ENCODE measurements at regions not wholly inside any gene's neighbourhood (a gene's known extent, or its start where the extent isn't known, plus 50 kb on each side); places are given as distances from the start of the nearest gene placed in this dataset.

DNA sequence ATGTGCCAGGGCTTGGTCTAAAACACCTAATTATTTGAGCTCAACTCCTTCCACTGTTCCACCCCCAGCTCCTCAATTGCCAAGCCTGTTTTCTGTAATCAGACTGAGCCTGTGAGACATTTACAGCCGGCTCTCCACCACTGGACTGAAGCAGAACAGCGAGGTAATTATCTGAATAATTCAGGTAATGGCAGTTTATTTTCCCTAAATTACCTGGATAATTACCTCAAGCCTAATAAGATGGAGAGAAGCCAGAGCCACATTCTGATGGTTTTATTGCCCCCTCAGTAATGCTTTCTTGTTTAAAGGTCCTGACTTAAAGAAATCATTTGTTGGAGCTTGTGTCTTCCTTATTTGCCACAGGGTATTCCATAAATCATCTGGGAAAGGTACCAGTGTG, 64.2 kb downstream of the FZD4 start:
- TF ChIP-seq, protein P1, sequence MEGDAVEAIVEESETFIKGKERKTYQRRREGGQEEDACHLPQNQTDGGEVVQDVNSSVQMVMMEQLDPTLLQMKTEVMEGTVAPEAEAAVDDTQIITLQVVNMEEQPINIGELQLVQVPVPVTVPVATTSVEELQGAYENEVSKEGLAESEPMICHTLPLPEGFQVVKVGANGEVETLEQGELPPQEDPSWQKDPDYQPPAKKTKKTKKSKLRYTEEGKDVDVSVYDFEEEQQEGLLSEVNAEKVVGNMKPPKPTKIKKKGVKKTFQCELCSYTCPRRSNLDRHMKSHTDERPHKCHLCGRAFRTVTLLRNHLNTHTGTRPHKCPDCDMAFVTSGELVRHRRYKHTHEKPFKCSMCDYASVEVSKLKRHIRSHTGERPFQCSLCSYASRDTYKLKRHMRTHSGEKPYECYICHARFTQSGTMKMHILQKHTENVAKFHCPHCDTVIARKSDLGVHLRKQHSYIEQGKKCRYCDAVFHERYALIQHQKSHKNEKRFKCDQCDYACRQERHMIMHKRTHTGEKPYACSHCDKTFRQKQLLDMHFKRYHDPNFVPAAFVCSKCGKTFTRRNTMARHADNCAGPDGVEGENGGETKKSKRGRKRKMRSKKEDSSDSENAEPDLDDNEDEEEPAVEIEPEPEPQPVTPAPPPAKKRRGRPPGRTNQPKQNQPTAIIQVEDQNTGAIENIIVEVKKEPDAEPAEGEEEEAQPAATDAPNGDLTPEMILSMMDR (IDR thresholded peaks at IDR 0.05 in 4 of 5, conservative IDR thresholded peaks at IDR 0.05 in 1 of 5) = no peak
- no peak for TF ChIP-seq POLR2A (IDR thresholded peaks at IDR 0.05)

Measured in gastrocnemius medialis (tissue), 4 donors.